ENCODE measurements at regions not wholly inside any gene's neighbourhood (a gene's known extent, or its start where the extent isn't known, plus 50 kb on each side); places are given as distances from the start of the nearest gene placed in this dataset.
"Not testable (repeated sequence)": the region's sequence is repeated elsewhere in the genome, so short reads cannot be mapped to it uniquely, and the experiment has no call there.

- H3K9ac ChIP-seq (ENCODE audit: low read length); H3K9me3 ChIP-seq (ENCODE audit: low read length); H3K4me2 ChIP-seq (ENCODE audit: low read depth, low read length, poor library complexity, severe bottlenecking); H4K20me1 ChIP-seq (ENCODE audit: insufficient read depth, low read depth, low read length); H3K36me3 ChIP-seq (ENCODE audit: insufficient read depth, low read length); H3K79me2 ChIP-seq (ENCODE audit: low read length); H3K27ac ChIP-seq (ENCODE audit: low read length); H3K4me3 ChIP-seq (ENCODE audit: low read length); H3K4me1 ChIP-seq (ENCODE audit: low read length); H2AFZ ChIP-seq (ENCODE audit: low read length); DNase-seq; H3K9me2 ChIP-seq (replicated peaks; ENCODE audit: insufficient read depth, low read length); H3K27me3 ChIP-seq (ENCODE audit: low read length): not testable (repeated sequence)
These were observed 67.5 kb upstream of the ROPN1B start for GRCh38 chr3:125901473-125901872.

- H3K9ac ChIP-seq (ENCODE audit: low read length); H3K4me3 ChIP-seq (ENCODE audit: low read length); H3K9me3 ChIP-seq (ENCODE audit: low read length); H4K20me1 ChIP-seq (ENCODE audit: insufficient read depth, low read depth, low read length); H3K27me3 ChIP-seq (ENCODE audit: low read length); H3K36me3 ChIP-seq (ENCODE audit: insufficient read depth, low read length); H3K9me2 ChIP-seq (replicated peaks; ENCODE audit: insufficient read depth, low read length); H2AFZ ChIP-seq (ENCODE audit: low read length); H3K4me2 ChIP-seq (ENCODE audit: low read depth, low read length, poor library complexity, severe bottlenecking); H3K27ac ChIP-seq (ENCODE audit: low read length); H3K4me1 ChIP-seq (ENCODE audit: low read length); H3K79me2 ChIP-seq (ENCODE audit: low read length); DNase-seq: not testable (repeated sequence)
These were observed 65.1 kb upstream of the ROPN1B start for GRCh38 chr3:125903780-125904455.

DNA sequence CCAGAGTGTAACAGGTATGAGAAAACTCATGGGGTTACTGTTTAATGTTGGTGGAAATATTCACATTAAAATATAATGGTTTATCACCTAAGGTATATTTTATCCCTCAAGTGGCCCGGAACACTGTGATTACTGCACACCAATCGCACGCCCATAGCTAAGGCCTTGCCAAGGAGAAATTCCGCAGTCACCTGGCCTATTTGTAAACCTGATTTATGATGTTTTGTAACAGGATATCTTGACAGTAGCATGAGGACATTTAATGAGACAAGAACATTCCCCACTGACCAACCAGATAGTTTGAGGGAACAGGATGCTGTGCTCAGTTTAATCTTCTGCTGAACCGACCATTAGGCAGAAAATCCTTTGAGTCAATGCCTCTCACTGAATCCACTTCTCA, 61.7 kb upstream of the ROPN1B start:
- H3K27me3 ChIP-seq (ENCODE audit: low read length); H3K4me3 ChIP-seq (ENCODE audit: low read length); H4K20me1 ChIP-seq (ENCODE audit: insufficient read depth, low read depth, low read length); H3K9ac ChIP-seq (ENCODE audit: low read length); DNase-seq; H3K27ac ChIP-seq (ENCODE audit: low read length); H3K4me1 ChIP-seq (ENCODE audit: low read length); H2AFZ ChIP-seq (ENCODE audit: low read length); H3K9me3 ChIP-seq (ENCODE audit: low read length); H3K9me2 ChIP-seq (replicated peaks; ENCODE audit: insufficient read depth, low read length); H3K79me2 ChIP-seq (ENCODE audit: low read length); H3K36me3 ChIP-seq (ENCODE audit: insufficient read depth, low read length); H3K4me2 ChIP-seq (ENCODE audit: low read depth, low read length, poor library complexity, severe bottlenecking): not testable (repeated sequence)

- H3K27ac ChIP-seq (ENCODE audit: low read length); DNase-seq; H3K27me3 ChIP-seq (ENCODE audit: low read length); H3K9ac ChIP-seq (ENCODE audit: low read length); H4K20me1 ChIP-seq (ENCODE audit: insufficient read depth, low read depth, low read length); H3K4me2 ChIP-seq (ENCODE audit: low read depth, low read length, poor library complexity, severe bottlenecking); H3K36me3 ChIP-seq (ENCODE audit: insufficient read depth, low read length); H3K9me3 ChIP-seq (ENCODE audit: low read length); H3K4me3 ChIP-seq (ENCODE audit: low read length); H2AFZ ChIP-seq (ENCODE audit: low read length); H3K4me1 ChIP-seq (ENCODE audit: low read length); H3K9me2 ChIP-seq (replicated peaks; ENCODE audit: insufficient read depth, low read length); H3K79me2 ChIP-seq (ENCODE audit: low read length): not testable (repeated sequence)
These were observed 58.1 kb upstream of the ROPN1B start for GRCh38 chr3:125910851-125911250.

- H3K36me3 ChIP-seq (ENCODE audit: insufficient read depth, low read length); DNase-seq; H3K9me2 ChIP-seq (replicated peaks; ENCODE audit: insufficient read depth, low read length); H4K20me1 ChIP-seq (ENCODE audit: insufficient read depth, low read depth, low read length); H3K27me3 ChIP-seq (ENCODE audit: low read length); H3K27ac ChIP-seq (ENCODE audit: low read length); H3K79me2 ChIP-seq (ENCODE audit: low read length); H3K9me3 ChIP-seq (ENCODE audit: low read length): not testable (repeated sequence)
- Histone ChIP-seq H3K9ac (ENCODE audit: low read length) (peak overlapping the region; percentile 62), H3K4me2 (ENCODE audit: low read depth, low read length, poor library complexity, severe bottlenecking) (peak overlapping the region; percentile 73), H3K4me1 (ENCODE audit: low read length) (peaks cover 12% of the 10 kb centered on the region), H2AFZ (ENCODE audit: low read length) (peak overlapping the region; percentile 60; the same call in 1 of the 2 replicates), H3K4me3 (ENCODE audit: low read length) (peak overlapping the region; percentile 68)
These were observed 54.2 kb upstream of the ROPN1B start for GRCh38 chr3:125914608-125915436.

DNA sequence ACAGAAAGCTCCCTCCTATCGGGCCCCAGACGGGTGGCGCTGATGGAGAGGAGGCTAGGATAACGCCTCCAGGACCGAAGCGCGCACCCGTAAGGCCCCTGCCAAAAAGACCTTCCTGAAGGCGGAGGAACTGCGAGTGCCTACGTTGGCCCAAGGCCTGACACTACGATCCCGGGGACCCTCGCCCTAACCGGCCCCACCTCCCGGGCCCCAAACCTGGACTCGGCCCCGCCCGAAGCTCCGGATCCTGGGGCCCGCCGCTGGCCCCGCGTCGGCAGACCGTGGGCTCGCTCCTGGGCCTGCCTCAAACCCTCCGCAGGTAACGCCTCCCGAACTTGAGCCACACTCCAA, 53.6 kb upstream of the ROPN1B start:
- peak; percentile 63 for DNase-seq
- peak overlapping the region; percentile 60; the same call in 1 of the 2 replicates for H2AFZ ChIP-seq (ENCODE audit: low read length)

GRCh38 chr3:125915792-125916375, 53.1 kb upstream of the ROPN1B start:
- Histone ChIP-seq H3K4me3 (ENCODE audit: low read length) (peak overlapping the region; percentile 68), H3K4me2 (ENCODE audit: low read depth, low read length, poor library complexity, severe bottlenecking) (peak overlapping the region; percentile 73), H2AFZ (ENCODE audit: low read length) (peak overlapping the region; percentile 60; the same call in 1 of the 2 replicates), H3K4me1 (ENCODE audit: low read length) (peaks cover 19% of the 10 kb centered on the region), H3K9ac (ENCODE audit: low read length) (peak overlapping the region; percentile 62)
- H3K9me3 ChIP-seq (ENCODE audit: low read length); H3K9me2 ChIP-seq (replicated peaks; ENCODE audit: insufficient read depth, low read length); H3K79me2 ChIP-seq (ENCODE audit: low read length); H4K20me1 ChIP-seq (ENCODE audit: insufficient read depth, low read depth, low read length); H3K36me3 ChIP-seq (ENCODE audit: insufficient read depth, low read length); H3K27ac ChIP-seq (ENCODE audit: low read length); H3K27me3 ChIP-seq (ENCODE audit: low read length): not testable (repeated sequence)
- peak; percentile 99 for DNase-seq

More for the DNA sequence above, 53.6 kb upstream of the ROPN1B start:
- peak overlapping the region; percentile 62 for H3K9ac ChIP-seq (ENCODE audit: low read length)
- not testable (repeated sequence) for H3K9me2 ChIP-seq (replicated peaks; ENCODE audit: insufficient read depth, low read length); H3K79me2 ChIP-seq (ENCODE audit: low read length); H4K20me1 ChIP-seq (ENCODE audit: insufficient read depth, low read depth, low read length); H3K36me3 ChIP-seq (ENCODE audit: insufficient read depth, low read length); H3K9me3 ChIP-seq (ENCODE audit: low read length); H3K27ac ChIP-seq (ENCODE audit: low read length); H3K27me3 ChIP-seq (ENCODE audit: low read length)
- H3K4me3 ChIP-seq (ENCODE audit: low read length): peak overlapping the region; percentile 68
- peaks cover 14% of the 10 kb centered on the region for H3K4me1 ChIP-seq (ENCODE audit: low read length)
- peak overlapping the region; percentile 73 for H3K4me2 ChIP-seq (ENCODE audit: low read depth, low read length, poor library complexity, severe bottlenecking)

GRCh38 chr3:125916376-125916978, 52.5 kb upstream of the ROPN1B start:
- H3K36me3 ChIP-seq (ENCODE audit: insufficient read depth, low read length): no peaks in the 10 kb centered on the region
- no peaks in the 10 kb centered on the region for H3K9me3 ChIP-seq (ENCODE audit: low read length)
- no peaks in the 10 kb centered on the region for H3K27me3 ChIP-seq (ENCODE audit: low read length)
- H4K20me1 ChIP-seq (ENCODE audit: insufficient read depth, low read depth, low read length): no peaks in the 10 kb centered on the region
- peak overlapping the region; percentile 83 for H3K27ac ChIP-seq (ENCODE audit: low read length)
- H3K4me1 ChIP-seq (ENCODE audit: low read length): peaks cover 19% of the 10 kb centered on the region
- peak overlapping the region; percentile 76 for H3K9ac ChIP-seq (ENCODE audit: low read length)
- H3K4me3 ChIP-seq (ENCODE audit: low read length): peak overlapping the region; percentile 94
- peak overlapping the region; percentile 94 for H3K4me2 ChIP-seq (ENCODE audit: low read depth, low read length, poor library complexity, severe bottlenecking)
- H3K9me2 ChIP-seq (replicated peaks; ENCODE audit: insufficient read depth, low read length): no peaks in the 10 kb centered on the region
- peak; percentile 98 for DNase-seq
- H2AFZ ChIP-seq (ENCODE audit: low read length): peak overlapping the region; percentile 57; the same call in 1 of the 2 replicates
- H3K79me2 ChIP-seq (ENCODE audit: low read length): no peaks in the 10 kb centered on the region

Measured in Karpas-422 (cell line).